BLaER1 (cell line): ENCODE measurements at regions not wholly inside any gene's neighbourhood (a gene's known extent, or its start where the extent isn't known, plus 50 kb on each side); places are given as distances from the start of the nearest gene placed in this dataset.

Experiments
- H3K27ac ChIP-seq: shearing (Covaris generic); formaldehyde crosslinking; 2 replicates; pipeline ENCODE4 v1.8.1; 2022
- H3K27me3 ChIP-seq: shearing (Covaris generic); formaldehyde crosslinking; 2 replicates; pipeline ENCODE4 v1.8.1; 2022
- H3K36me3 ChIP-seq: shearing (Covaris generic); formaldehyde crosslinking; 2 replicates; pipeline ENCODE4 v1.8.1; 2022
- H3K4me1 ChIP-seq: shearing (Covaris generic); formaldehyde crosslinking; 2 replicates; pipeline ENCODE4 v1.8.1; 2022
- H3K4me2 ChIP-seq: shearing (Covaris generic); formaldehyde crosslinking; 2 replicates; pipeline ENCODE4 v1.8.1; 2022
- H3K4me3 ChIP-seq: shearing (Covaris generic); formaldehyde crosslinking; 2 replicates; pipeline ENCODE4 v1.8.1; 2022
- H3K9ac ChIP-seq: shearing (Covaris generic); formaldehyde crosslinking; 2 replicates; pipeline ENCODE4 v1.8.1; 2022
- H3K9me3 ChIP-seq: shearing (Covaris generic); formaldehyde crosslinking; 2 replicates; pipeline ENCODE4 v1.8.1; 2022
- H4K20me1 ChIP-seq: shearing (Covaris generic); formaldehyde crosslinking; 2 replicates; pipeline ENCODE4 v1.8.1; 2022
- Cebpa-rat ChIP-seq: shearing (Covaris generic); IDR thresholded peaks from 2 replicates; pipeline ENCODE4 v1.8.1; 2022

DNA sequence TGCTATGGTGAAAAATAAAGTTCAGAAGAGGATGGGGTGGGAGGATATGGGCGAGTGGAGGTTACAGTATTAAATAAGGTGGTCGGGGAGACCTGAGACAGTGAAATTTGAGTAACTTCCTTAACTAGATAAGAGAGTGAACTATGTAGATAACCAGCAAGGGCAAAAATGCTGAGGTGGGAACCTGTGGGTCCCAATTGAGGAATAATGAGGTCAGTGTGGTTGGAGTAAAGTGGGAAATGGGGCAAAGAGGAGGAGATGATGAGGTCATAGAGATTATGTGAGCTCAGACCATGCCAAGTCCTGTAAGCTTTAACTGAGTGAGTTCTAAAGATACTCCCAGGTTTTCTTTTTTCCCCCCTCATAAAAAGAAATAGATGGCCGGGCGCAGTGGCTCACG lies 614.6 kb upstream of the PLXNA2 start:
- peaks cover 5% of the 10 kb centered on the region; the same call in 1 of the 2 replicates for H3K4me1 ChIP-seq
- H3K4me2 ChIP-seq: no peak overlapping the region
- no peaks in the 10 kb centered on the region for H3K27me3 ChIP-seq
- no peak overlapping the region for H3K9ac ChIP-seq
- H3K9me3 ChIP-seq: peaks cover 4% of the 10 kb centered on the region; the same call in 1 of the 2 replicates
- no peaks in the 10 kb centered on the region for H3K36me3 ChIP-seq
- no peak overlapping the region for H3K27ac ChIP-seq
- H4K20me1 ChIP-seq: no peaks in the 10 kb centered on the region
- no peak for TF ChIP-seq Cebpa-rat
- H3K4me3 ChIP-seq: no peak overlapping the region

DNA sequence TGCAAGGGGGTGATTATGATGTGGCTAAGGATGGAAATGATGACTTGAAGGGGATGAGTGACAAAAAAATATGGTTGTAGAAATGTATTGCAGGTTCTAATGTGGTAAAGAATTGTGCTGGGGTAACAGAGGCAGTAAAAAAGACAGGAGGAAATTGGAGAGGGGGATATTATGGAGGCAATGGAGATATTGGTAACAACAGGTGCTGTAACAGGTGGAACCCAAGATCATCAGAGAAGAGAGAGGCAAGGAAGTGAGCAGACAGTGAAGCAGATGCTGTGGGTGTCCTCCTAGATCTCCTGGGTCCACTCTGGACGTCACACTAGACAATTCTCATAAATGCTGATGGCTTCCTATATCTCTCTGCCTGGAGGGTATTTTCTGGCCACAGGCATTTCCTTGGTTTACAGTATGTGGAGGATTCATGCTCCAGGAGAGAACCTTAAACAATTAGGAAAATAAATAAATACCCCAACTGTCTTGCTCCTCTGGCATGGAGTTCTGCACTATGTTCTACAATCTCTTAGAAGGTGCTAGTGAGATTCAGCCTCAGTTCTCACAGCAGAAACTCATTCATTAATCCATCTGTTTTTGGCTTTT lies 620.3 kb upstream of the PLXNA2 start:
- no peak for TF ChIP-seq Cebpa-rat
- H3K9me3 ChIP-seq: peaks cover 4% of the 10 kb centered on the region; the same call in 1 of the 2 replicates
- H3K36me3 ChIP-seq: no peaks in the 10 kb centered on the region
- H3K27me3 ChIP-seq: no peaks in the 10 kb centered on the region
- no peaks in the 10 kb centered on the region for H4K20me1 ChIP-seq
- no peak overlapping the region for H3K4me3 ChIP-seq
- no peak overlapping the region for H3K27ac ChIP-seq
- H3K9ac ChIP-seq: no peak overlapping the region
- no peak overlapping the region for H3K4me2 ChIP-seq
- no peaks in the 10 kb centered on the region for H3K4me1 ChIP-seq

DNA sequence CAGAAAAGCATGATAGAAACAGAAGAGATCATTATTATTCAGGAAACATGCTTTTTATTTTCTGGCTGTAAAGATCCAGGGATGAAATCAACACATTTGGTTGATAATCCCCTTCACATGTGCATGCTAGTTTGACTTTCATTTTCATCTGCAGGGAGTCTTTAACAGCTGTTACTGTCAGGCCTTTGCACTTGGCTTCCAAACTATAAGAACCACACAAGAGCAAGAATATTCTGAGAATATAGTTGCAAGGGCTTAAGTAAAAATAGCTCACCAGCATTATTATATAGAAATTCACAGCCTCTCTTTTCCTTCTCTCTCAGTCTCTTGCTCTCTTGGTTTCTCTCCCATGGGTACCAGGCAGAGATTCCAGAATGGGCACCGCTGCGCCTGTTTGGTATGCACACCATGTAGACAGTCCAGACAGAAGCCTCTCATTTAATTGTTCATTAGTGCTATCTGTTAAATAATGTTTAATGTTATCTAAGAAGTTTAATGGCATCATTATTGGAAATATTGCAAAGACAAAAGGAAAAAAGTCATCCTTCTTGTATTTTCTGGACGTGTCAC lies 622.3 kb upstream of the PLXNA2 start:
- Histone ChIP-seq H3K4me1 (no peaks in the 10 kb centered on the region), H4K20me1 (no peaks in the 10 kb centered on the region), H3K4me2 (no peak overlapping the region), H3K27me3 (no peaks in the 10 kb centered on the region), H3K9me3 (peaks cover 3% of the 10 kb centered on the region; the same call in 1 of the 2 replicates), H3K27ac (no peak overlapping the region), H3K4me3 (no peak overlapping the region), H3K9ac (no peak overlapping the region), H3K36me3 (no peaks in the 10 kb centered on the region)
- TF ChIP-seq Cebpa-rat: no peak

DNA sequence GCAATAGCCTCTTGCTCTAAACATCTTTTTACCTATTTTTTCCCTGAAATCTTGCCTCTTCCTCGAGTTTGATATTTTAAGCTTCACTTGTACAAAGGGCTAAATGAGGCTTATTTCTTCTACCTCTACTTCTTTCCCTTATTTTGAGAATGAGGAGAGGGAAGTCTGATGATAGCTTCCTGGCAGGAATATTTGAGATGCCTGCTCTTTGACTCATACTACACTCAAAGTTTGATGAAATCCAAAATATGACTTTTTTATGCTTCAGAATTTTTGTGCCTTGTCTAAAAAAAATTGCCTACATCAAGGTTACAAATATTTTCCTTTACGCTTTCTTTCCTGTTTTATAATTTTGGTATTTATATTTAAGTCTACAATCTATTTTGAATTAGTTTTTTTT lies 624.4 kb upstream of the PLXNA2 start:
- Histone ChIP-seq H3K27me3 (no peaks in the 10 kb centered on the region), H3K36me3 (no peaks in the 10 kb centered on the region), H3K9me3 (no peaks in the 10 kb centered on the region), H3K27ac (no peak overlapping the region), H4K20me1 (no peaks in the 10 kb centered on the region), H3K9ac (no peak overlapping the region), H3K4me2 (no peak overlapping the region), H3K4me1 (no peaks in the 10 kb centered on the region), H3K4me3 (no peak overlapping the region)
- TF ChIP-seq Cebpa-rat: no peak

DNA sequence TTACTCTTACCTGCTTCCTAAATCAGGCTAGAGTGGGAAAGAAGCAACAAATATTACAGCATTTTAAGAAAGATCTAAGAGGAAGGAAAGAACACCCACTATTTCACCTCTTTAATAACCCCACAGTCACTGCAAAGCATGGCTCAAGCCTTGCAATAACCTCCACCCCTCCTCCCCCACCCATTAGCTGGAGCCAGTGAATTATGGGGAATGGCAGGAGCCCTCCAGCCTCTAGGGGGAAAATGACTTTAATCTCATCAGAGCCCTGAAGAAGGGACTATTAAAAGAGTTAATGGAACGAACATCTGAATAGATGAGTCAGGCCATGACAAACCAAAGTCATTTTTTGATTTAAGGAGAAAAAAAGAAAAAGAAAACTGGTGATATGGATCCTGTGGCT lies 630.7 kb upstream of the PLXNA2 start:
- H3K27ac ChIP-seq: no peak overlapping the region
- no peaks in the 10 kb centered on the region for H3K4me1 ChIP-seq
- H3K9ac ChIP-seq: no peak overlapping the region
- H3K9me3 ChIP-seq: no peaks in the 10 kb centered on the region
- H3K27me3 ChIP-seq: no peaks in the 10 kb centered on the region
- no peak overlapping the region for H3K4me3 ChIP-seq
- no peak overlapping the region for H3K4me2 ChIP-seq
- no peak for TF ChIP-seq Cebpa-rat
- no peaks in the 10 kb centered on the region for H4K20me1 ChIP-seq
- H3K36me3 ChIP-seq: no peaks in the 10 kb centered on the region

DNA sequence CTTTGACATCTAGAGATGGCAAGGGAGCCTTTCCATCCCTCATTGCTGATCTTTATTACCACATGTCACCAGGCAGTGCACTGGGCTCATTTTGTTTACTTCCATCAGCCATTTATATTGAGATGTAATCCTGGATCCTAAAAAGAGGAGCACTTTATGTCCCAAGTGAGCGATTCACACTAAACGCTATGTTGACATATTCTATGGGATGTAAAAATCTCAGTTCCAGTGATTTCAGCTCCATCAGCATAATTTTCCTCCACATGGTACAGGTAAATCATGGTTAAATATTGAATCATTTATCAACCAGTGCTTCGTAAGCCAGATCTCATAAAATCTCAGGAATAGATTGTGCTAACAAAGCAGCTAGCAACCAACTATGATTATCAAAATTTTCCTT lies 634.8 kb upstream of the PLXNA2 start:
- no peak overlapping the region for H3K9ac ChIP-seq
- H3K4me2 ChIP-seq: no peak overlapping the region
- H3K9me3 ChIP-seq: no peaks in the 10 kb centered on the region; the same call in 1 of the 2 replicates
- peaks cover 13% of the 10 kb centered on the region for H3K4me1 ChIP-seq
- H3K4me3 ChIP-seq: no peak overlapping the region
- H3K27ac ChIP-seq: no peak overlapping the region
- H3K27me3 ChIP-seq: no peaks in the 10 kb centered on the region
- H3K36me3 ChIP-seq: no peaks in the 10 kb centered on the region
- TF ChIP-seq Cebpa-rat: no peak
- no peaks in the 10 kb centered on the region for H4K20me1 ChIP-seq

DNA sequence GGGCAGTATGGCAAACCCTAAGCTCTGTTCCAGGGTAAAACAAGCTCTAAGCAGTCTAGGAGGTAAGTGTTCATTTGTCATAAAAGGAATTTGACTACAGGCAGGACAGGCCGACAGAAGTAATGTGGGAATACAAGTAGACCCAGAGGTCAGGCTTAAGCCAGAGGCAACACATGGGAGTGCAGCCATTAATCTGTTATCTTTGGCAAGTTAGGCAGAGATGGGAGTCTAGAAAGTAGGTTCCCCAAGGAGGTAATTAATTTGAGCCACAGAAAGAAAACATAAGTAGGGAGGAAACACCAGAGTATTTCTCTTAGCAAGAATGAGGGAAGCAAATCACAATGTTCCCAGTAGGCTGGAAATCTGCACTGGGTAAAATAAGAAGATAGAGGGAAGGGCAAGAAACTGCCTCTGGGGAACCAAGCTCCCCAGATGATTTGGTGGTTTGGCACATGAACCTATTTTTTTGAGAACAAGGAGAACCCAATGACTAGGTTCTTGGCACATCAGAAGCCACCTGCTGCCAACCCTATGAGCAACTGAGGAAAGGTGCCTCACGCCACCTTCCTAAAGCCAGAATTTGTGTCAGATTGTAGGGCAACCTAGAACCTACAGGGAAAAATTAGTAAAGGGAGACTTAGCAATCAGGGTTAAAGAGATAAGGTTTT lies 636.4 kb upstream of the PLXNA2 start:
- H3K27me3 ChIP-seq: no peaks in the 10 kb centered on the region
- no peak for TF ChIP-seq Cebpa-rat
- no peak overlapping the region for H3K4me3 ChIP-seq

DNA sequence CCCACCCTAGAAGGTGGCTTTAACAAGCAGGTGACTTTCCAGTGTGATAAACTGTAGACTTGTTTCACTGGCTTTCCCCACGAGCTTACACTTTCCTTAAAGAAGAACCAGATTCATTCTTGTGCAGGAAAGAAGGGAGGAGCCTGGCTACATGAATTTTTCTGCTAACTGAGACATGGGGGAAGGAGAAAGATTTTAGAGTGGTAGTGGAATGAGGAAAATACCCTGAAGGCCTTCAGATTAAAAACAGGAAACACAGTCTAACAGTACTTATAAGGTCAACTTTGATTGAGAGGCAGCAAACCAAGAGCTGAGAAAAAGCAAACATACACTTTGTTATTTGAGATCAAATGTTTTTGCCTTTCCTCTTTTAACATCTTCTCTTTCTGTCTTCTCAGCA lies 640.9 kb upstream of the PLXNA2 start:
- H3K4me2 ChIP-seq: peak overlapping the region; percentile 62
- no peaks in the 10 kb centered on the region; the same call in 1 of the 2 replicates for H3K9me3 ChIP-seq
- no peak for TF ChIP-seq Cebpa-rat
- no peak overlapping the region for H3K4me3 ChIP-seq
- no peaks in the 10 kb centered on the region for H3K27me3 ChIP-seq
- no peaks in the 10 kb centered on the region for H3K36me3 ChIP-seq
- peak overlapping the region; percentile 3; the same call in 1 of the 2 replicates for H3K27ac ChIP-seq
- no peaks in the 10 kb centered on the region for H4K20me1 ChIP-seq
- peaks cover 34% of the 10 kb centered on the region for H3K4me1 ChIP-seq
- no peak overlapping the region for H3K9ac ChIP-seq

More for the DNA sequence above, 636.4 kb upstream of the PLXNA2 start:
- Histone ChIP-seq H3K27ac (no peak overlapping the region), H3K36me3 (no peaks in the 10 kb centered on the region), H4K20me1 (no peaks in the 10 kb centered on the region), H3K9me3 (no peaks in the 10 kb centered on the region; the same call in 1 of the 2 replicates), H3K4me1 (peaks cover 28% of the 10 kb centered on the region), H3K4me2 (peak overlapping the region; percentile 40), H3K9ac (no peak overlapping the region)

DNA sequence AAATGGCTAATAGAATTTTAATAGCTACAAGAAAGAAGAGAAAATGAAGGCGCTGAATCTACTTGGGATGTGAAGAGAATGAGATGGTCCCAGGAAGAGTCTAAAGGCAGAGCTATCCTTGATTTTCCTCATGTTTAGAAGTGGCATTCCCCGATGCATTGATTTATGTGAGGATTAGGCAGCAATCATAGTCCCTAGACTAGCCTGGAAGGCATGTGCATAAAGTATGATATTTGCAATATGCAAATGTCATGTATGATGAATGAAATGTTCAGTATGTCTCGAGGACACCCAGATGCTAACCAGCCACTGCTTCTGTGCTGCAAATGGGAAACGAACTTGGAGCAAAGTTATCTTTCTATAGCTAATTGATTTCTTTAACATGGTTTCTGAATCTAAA lies 641.5 kb upstream of the PLXNA2 start:
- no peak for TF ChIP-seq Cebpa-rat
- no peaks in the 10 kb centered on the region for H3K27me3 ChIP-seq

DNA sequence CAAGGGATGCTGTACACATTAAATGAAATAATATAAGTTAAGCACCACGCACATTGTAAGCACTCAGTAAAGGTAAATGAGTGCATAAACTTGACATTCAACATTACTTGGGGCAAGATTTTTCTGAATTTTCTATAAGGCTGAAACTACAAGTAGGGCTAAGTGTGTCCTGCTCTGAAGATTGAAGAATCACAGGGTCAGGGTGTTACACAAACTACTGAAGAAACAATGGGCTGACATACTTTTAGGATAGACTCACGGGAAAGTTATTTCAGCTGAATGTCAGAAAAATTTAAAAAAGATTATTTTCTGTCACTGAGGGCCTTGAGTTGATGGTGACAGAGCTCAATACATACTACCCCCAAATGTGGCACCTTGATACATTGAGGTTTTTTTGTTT lies 644.2 kb upstream of the PLXNA2 start:
- no peak overlapping the region for H3K4me3 ChIP-seq
- H3K36me3 ChIP-seq: no peaks in the 10 kb centered on the region
- no peak overlapping the region for H3K27ac ChIP-seq
- no peaks in the 10 kb centered on the region for H3K27me3 ChIP-seq
- peaks cover 26% of the 10 kb centered on the region for H3K4me1 ChIP-seq
- H3K9me3 ChIP-seq: no peaks in the 10 kb centered on the region
- TF ChIP-seq Cebpa-rat: no peak
- H3K9ac ChIP-seq: no peak overlapping the region
- H4K20me1 ChIP-seq: no peaks in the 10 kb centered on the region
- H3K4me2 ChIP-seq: no peak overlapping the region

More for the DNA sequence above, 641.5 kb upstream of the PLXNA2 start:
- H3K4me3 ChIP-seq: no peak overlapping the region
- H3K4me1 ChIP-seq: peaks cover 30% of the 10 kb centered on the region
- H3K36me3 ChIP-seq: no peaks in the 10 kb centered on the region
- no peak overlapping the region for H3K9ac ChIP-seq
- H4K20me1 ChIP-seq: no peaks in the 10 kb centered on the region
- no peaks in the 10 kb centered on the region; the same call in 1 of the 2 replicates for H3K9me3 ChIP-seq
- H3K4me2 ChIP-seq: peak overlapping the region; percentile 62
- no peak overlapping the region for H3K27ac ChIP-seq
